Brain microvascular endothelial cell (primary cell): ENCODE measurements at regions not wholly inside any gene's neighbourhood (a gene's known extent, or its start where the extent isn't known, plus 50 kb on each side); places are given as distances from the start of the nearest gene placed in this dataset.

Experiments used
- DNase-seq: peaks from one replicate; pipeline ENCODE4 v3.0.0-alpha.2; 2020
- H3K27ac ChIP-seq: fragments of 250-450 bp; sonication (Bioruptor Pico); 2 replicates; pipeline ENCODE4 v1.5.1; 2020; ENCODE audit warnings: mild to moderate bottlenecking, moderate library complexity
- H3K27me3 ChIP-seq: fragments of 250-450 bp; sonication (Bioruptor Pico); replicated peaks from 2 replicates; pipeline ENCODE4 v1.5.1; 2020; ENCODE audit warnings: mild to moderate bottlenecking
- H3K36me3 ChIP-seq: fragments of 250-450 bp; sonication (Bioruptor Pico); replicated peaks from 2 replicates; pipeline ENCODE4 v1.5.1; 2020; ENCODE audit warnings: mild to moderate bottlenecking
- H3K4me3 ChIP-seq: 2 replicates; pipeline ENCODE4 v1.5.1; 2011; ENCODE audit warnings: low read depth, mild to moderate bottlenecking, control low read depth, low read length, moderate library complexity
- CTCF ChIP-seq: IDR thresholded peaks from 2 replicates; pipeline ENCODE4 v1.5.1; 2011; ENCODE audit warnings: low read depth, mild to moderate bottlenecking, moderate library complexity, low read length, control low read depth, inconsistent platforms; ENCODE audit errors: missing control alignments
- in situ Hi-C: cut with HindIII; loops from 2 replicates; pipeline ENCODE4 v1.10.0; 2017; ENCODE audit warnings: low sequenced_read_pairs, low pct_ligation_motif_present

DNA sequence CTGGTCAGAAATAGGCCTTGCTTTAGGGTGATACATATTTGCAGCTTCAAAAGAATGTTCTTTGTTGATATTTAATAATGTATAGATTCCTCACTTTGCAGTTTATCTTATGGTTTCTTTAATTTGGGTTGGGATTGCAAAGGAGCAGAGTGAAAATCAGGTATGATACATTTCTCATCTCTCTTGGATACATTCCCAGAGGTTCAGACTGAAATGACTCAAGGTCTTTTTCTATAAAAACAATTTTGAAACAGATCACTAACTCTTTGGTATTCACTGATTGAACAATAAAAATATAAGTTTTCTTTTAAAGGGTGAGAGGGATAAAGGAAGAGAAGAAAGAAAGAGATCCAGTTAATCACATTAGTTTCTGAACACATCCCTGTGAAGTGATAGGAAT, 606.5 kb upstream of the CAMK1G start:
- Histone ChIP-seq H3K27me3 (no peaks in the 10 kb centered on the region), H3K4me3 (no peak overlapping the region), H3K27ac (no peak overlapping the region), H3K36me3 (no peaks in the 10 kb centered on the region)
- TF ChIP-seq CTCF: no peak
- no peak for DNase-seq
- in situ Hi-C loops: no loop called here

GRCh38 chr1:208977638-208978256, 605.8 kb upstream of the CAMK1G start:
- no peak for TF ChIP-seq CTCF
- no peak for DNase-seq
- no peaks in the 10 kb centered on the region for H3K27me3 ChIP-seq
- no peak overlapping the region for H3K27ac ChIP-seq
- H3K36me3 ChIP-seq: no peaks in the 10 kb centered on the region
- H3K4me3 ChIP-seq: no peak overlapping the region
- in situ Hi-C loops: no loop called here

- Histone ChIP-seq H3K4me3 (no peak overlapping the region), H3K27ac (no peak overlapping the region), H3K36me3 (no peaks in the 10 kb centered on the region), H3K27me3 (no peaks in the 10 kb centered on the region)
- in situ Hi-C loops: no loop called here
- DNase-seq: no peak
- no peak for TF ChIP-seq CTCF
These were observed 603.7 kb upstream of the CAMK1G start for GRCh38 chr1:208979776-208980175.

- Histone ChIP-seq H3K27me3 (no peaks in the 10 kb centered on the region), H3K27ac (no peak overlapping the region)
- in situ Hi-C loops: no loop called here
These were observed 602.9 kb upstream of the CAMK1G start for GRCh38 chr1:208980605-208981004.

DNA sequence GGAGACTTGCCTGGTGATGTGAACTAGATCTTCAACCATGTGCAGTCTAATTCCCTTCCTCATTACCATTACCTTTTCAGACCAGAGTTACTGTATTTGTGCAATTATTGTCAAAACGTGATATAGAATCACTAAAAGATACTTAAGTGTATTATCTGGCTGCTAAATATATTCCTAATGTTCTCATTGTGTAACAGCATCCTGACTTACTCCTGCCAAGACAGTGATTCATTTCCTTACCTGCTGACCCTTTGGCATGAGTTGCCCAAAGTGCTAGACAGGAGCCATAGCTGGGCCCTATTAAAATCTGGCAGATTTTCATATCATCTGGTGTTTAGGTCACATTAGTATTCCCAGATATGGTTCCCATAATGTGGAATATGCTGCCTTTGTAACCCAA, 598.3 kb upstream of the CAMK1G start:
- H3K36me3 ChIP-seq: no peaks in the 10 kb centered on the region
- no peak for TF ChIP-seq CTCF
- H3K4me3 ChIP-seq: no peak overlapping the region
- no peak for DNase-seq
- no peak overlapping the region for H3K27ac ChIP-seq
- H3K27me3 ChIP-seq: no peaks in the 10 kb centered on the region
- in situ Hi-C loops: no loop called here

More at GRCh38 chr1:208980605-208981004, 602.9 kb upstream of the CAMK1G start:
- DNase-seq: no peak
- TF ChIP-seq CTCF: no peak
- no peaks in the 10 kb centered on the region for H3K36me3 ChIP-seq
- no peak overlapping the region for H3K4me3 ChIP-seq

- no peaks in the 10 kb centered on the region for H3K36me3 ChIP-seq
- H3K4me3 ChIP-seq: no peak overlapping the region
- TF ChIP-seq CTCF: no peak
- DNase-seq: peak; percentile 37
- in situ Hi-C loops: no loop called here
- no peak overlapping the region for H3K27ac ChIP-seq
- no peaks in the 10 kb centered on the region for H3K27me3 ChIP-seq
These were observed 594.7 kb upstream of the CAMK1G start for GRCh38 chr1:208988811-208989222.
